NCI-H460 (cell line): ENCODE measurements at regions not wholly inside any gene's neighbourhood (a gene's known extent, or its start where the extent isn't known, plus 50 kb on each side); places are given as distances from the start of the nearest gene placed in this dataset.
"Not testable (repeated sequence)": the region's sequence is repeated elsewhere in the genome, so short reads cannot be mapped to it uniquely, and the experiment has no call there.

Experiments used
- DNase-seq: peaks from one replicate; pipeline ENCODE4 v3.0.0-alpha.2; 2016; ENCODE audit warnings: low read depth; ENCODE audit errors: extremely low read depth

- DNase-seq, result not testable (repeated sequence)
These were observed 618.3 kb upstream of the CBLB start for GRCh38 chr3:106486945-106487639.

DNA sequence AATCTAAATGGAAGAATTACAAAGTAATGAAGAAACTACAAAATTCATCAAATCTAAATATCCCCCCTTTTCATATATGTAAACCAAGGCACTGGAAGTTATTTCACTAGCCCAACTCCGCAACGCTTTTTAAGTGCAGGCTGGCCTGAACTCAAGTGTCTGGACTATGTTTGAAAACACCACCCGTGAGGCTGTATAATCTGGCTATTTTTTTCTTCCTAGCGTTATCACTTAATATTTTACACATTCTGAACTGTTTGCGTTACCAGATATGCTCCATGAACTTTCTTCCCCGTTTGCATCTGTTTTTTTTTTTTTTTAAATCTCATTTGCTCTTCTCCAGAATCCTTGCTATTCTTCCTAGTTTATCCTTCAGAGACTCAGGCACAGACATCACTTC is 619.5 kb upstream of the CBLB start:
- no peak for DNase-seq

DNA sequence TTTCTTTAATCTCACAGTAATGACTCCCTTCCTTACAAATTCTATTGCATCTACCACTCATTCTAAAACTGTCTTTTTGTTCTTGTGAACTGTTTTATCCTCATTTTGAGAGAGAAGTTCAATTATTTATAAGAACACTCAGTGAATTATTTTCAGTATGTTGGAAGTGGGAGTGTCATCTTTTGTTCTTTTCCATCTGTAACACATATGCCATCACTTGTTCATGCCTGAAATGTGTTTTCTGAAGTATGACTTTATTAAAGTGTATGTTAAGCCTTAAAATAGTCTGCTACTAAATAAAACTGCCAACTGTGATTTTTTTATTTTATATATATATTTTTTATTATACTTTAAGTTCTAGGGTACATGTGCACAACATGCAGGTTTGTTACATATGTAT is 623.0 kb upstream of the CBLB start:
- DNase-seq, result no peak

DNA sequence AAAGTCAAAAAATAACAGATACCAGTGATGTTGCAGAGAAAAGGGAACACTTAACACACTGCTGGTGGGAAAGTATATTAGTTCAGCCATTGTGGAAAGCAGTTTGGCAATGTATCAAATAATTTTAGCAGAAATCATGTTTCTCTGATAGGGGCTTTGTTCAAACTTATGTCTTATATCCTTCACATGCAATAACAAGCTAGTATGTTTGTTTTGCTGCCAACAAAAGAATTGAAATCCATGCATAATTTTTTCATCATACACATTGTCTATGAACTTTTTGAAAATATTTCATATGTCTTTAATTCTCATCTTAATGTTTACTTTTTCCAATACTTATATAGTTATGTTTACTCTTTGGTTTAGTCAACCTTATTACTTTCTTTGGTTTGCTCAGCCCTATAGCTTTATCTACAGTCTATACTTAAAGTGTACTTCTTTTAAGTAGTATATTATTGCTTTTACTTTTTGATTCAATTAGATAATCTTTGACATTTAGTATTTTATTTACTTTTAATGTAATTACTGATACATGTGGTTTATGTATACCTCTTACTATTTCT is 639.6 kb upstream of the CBLB start:
- no peak for DNase-seq

GRCh38 chr3:106510206-106510605 is 641.4 kb upstream of the CBLB start:
- DNase-seq, result no peak

DNA sequence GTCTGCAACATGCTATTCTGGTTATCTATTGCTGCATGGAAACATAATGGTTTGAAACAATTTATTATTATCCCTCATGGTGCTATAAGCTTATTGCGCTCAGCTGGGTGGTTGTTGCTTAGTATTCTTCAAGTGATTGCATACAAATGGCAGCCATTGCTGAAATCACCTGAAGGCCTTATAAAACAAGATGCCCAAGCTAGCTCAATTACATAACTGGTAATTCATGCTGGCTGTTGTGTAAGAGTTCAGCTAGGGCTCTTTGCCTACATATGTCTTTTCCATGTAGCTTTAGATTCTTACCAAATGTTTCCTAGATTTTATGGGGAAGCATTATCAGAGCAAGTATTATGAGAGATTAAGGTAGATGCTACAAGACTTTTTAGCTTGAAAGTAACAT is 644.0 kb upstream of the CBLB start:
- DNase-seq, result no peak

- no peak for DNase-seq
These were observed 645.6 kb upstream of the CBLB start for GRCh38 chr3:106514431-106514830.

GRCh38 chr3:106518516-106518915 is 649.7 kb upstream of the CBLB start:
- DNase-seq, result no peak

GRCh38 chr3:106522397-106522796 is 653.6 kb upstream of the CBLB start:
- DNase-seq, result no peak

DNA sequence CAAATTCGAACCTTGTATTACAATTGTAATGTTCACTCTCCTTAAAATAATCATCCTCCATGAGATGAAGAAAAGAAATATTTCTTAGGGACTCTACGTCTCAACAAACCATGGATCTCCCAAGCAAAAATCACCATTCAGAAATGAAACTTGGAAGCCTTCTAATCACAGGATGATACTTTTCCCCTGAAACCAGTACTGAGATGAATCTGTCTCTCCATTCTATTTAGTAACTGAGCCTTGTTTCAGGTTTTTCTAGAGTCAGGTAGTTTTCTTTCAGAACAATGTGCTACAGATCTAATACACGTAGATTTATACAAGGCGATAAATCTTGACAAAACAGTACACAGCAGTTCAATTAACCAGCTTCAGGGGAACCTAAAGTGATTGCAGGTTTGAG is 660.1 kb upstream of the CBLB start:
- no peak for DNase-seq

DNA sequence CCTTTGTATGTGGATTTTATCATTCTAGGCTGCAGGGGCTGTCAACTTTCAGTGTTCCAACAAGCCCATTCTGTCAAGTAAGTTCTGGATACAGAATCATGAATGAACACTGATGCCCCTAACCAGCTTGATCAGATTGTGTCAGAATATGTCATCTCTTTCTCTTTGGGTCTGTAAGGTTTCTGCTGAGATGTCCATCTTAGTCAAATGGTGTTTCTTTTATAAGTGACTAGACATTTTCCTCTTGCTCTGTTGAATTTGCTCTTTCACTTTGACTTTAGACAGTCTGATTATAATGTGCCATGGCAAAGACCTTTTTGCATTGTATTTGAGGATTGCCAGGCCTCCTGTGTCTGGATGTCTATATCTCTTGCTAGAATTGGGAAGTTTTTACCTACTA is 660.9 kb upstream of the CBLB start:
- no peak for DNase-seq

- DNase-seq, result no peak
These were observed 661.6 kb upstream of the CBLB start for GRCh38 chr3:106530367-106530766.

DNA sequence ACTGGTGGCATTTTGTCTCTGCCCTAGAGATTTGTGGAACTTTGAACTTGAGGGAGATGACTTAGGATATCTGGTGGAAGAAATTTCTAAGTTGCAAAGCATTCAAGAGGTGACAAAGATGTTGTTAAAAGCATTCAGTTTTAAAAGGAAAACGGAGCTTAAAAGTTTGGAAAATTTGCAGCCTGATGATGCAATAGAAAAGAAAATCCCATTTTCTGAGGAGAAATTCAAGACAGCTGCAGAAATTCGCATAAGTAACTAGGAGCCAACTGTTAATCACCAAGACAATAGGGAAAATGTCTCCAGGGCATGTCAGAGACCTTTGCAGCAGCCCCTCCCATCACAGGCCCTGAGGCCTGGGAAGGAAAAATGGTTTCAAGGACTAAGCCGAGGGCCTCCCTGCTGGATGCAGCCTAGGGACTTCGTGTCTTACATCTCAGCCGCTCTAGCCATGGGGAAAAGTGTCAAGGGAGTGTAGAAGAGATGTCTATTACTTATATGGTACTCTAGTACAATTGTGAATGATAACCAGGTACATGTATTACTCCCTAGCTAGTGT is 663.0 kb upstream of the CBLB start:
- not testable (repeated sequence) for DNase-seq

GRCh38 chr3:106533093-106533787 is 664.4 kb upstream of the CBLB start:
- no peak for DNase-seq

DNA sequence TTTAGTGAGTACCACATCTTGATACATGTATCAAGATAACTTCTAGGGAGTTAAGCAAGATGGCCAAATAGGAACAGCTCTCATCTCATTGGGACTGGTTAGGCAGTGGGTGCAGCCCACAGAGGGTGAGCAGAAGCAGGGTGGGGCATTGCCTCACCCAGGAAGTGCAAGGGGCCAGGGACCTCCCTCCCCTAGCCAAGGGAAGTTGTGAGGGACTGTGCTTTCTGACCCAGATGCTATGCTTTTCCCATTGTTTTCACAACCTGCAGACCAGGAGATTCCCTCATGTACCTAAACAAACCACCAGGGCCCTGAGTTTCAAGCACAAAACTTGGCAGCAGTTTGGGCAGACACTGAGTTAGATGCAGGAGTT is 665.0 kb upstream of the CBLB start:
- DNase-seq, result no peak

GRCh38 chr3:106534206-106534605 is 665.4 kb upstream of the CBLB start:
- no peak for DNase-seq

DNA sequence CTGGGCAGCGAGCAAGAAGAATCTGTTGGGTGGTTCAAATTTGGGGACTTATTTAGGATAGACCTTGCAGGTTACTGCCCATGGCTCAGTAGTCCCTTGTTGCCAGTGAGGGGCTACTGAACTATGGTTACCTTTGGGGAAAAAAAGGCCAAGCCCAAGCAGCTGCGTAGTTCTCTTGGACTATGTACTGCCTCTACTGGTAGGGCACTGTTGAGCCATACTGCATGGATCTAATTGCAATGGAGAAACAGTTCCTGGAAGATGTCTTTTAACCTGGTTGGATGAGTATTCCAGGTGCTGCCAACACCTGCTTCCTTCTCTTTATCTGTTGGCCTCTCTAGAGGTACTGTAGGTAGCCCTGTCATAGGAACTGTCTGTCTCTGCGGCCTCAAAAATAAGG is 671.9 kb upstream of the CBLB start:
- no peak for DNase-seq

DNA sequence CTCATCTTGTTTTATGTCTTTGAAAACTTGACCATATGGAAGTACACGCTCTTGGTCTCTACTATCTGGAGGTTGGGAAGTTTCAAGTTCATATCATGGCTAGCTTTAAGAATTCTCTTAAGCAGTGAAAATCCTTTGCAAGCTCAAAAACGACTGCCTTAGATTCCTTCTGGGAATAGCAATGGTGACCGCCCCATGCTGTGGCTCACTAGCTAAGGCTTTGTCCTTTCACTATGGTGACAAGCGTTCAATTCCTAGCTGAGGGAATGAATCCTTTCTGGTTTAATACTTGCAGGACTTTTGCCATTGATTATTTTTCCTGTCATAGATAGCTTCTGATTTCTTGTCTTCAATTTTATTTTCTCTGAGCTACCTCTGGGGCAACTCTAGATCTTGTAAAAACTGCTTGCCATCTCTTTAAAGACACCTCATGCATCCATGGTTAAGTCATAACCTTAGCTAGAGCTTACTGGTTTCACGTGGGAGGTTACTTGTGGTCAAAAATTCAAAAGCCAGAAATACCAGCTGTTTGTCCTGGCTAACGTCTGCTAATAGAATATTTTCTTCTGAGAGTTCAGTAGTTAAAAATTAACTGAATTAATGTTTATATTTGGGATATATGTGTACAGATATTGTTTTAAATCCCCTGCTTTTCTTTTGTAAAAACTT is 673.4 kb upstream of the CBLB start:
- DNase-seq, result no peak

GRCh38 chr3:106552351-106553043 is 683.7 kb upstream of the CBLB start:
- DNase-seq, result no peak

- peak; percentile 57 for DNase-seq
These were observed 691.7 kb upstream of the CBLB start for GRCh38 chr3:106560451-106560966.

GRCh38 chr3:106566277-106566676 is 697.5 kb upstream of the CBLB start:
- DNase-seq, result no peak
